ENCODE measurements at regions not wholly inside any gene's neighbourhood (a gene's known extent, or its start where the extent isn't known, plus 50 kb on each side); places are given as distances from the start of the nearest gene placed in this dataset.

DNA sequence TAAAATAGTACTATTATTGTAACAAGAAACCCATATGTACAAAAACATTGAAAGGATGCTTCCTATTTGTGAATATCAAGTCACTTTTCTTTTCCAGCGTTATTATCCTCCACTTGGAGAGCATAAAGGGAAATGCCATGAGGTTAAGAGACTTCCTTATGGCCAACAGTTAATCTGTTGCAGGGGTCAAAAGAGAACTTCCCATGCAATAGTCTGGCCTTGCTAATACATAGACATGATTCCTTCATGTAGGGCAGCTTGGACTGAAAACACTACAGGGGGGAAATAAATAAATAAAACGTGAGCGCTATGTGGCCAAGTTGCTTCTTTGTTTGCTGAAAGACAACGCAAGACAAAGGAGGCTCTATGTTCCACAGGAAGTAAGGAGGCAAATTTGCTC is 269.1 kb upstream of the EDNRB start:
- peak overlapping the region; percentile 28 for H2AFZ ChIP-seq (replicated peaks)

DNA sequence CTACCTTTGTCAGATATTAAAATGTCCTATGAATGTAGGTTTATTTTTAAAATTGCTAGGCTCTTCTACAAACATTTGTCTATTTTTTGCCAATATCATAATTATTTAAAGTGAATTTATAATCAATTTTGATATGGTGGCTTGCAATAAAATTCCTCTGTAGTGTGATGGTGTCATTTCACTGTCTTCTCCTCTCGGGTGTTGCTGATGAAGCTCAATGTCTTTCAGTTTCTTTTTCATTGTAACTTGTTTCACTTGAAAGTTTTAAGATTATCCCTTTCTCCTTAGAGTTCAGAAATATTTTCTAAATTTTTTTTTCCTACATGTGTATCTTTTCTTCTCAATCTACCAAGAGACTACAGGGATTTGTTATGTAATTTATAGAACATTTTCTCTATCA is 267.1 kb upstream of the EDNRB start:
- Mint-ChIP-seq H3K4me3 (no peak overlapping the region), H3K27ac (no peak overlapping the region), H3K27me3 (ENCODE audit: insufficient read depth, low read depth) (no peaks in the 10 kb centered on the region), H3K36me3 (no peaks in the 10 kb centered on the region), H3K4me1 (peaks cover 7% of the 10 kb centered on the region), H3K9me3 (peaks cover 18% of the 10 kb centered on the region)
- no peak overlapping the region for H3K4me2 ChIP-seq
- no peak overlapping the region for H3K9ac ChIP-seq
- H3K4me1 ChIP-seq, result peaks cover 3% of the 10 kb centered on the region
- no peak overlapping the region for H3K4me3 ChIP-seq
- H3K27ac ChIP-seq, result no peak overlapping the region
- H3K27me3 ChIP-seq, result no peaks in the 10 kb centered on the region
- no peak for TF ChIP-seq EZH2phosphoT487 (IDR thresholded peaks at IDR 0.05)
- no peak for TF ChIP-seq EZH2 (IDR thresholded peaks at IDR 0.05)
- no peaks in the 10 kb centered on the region for H3F3A ChIP-seq (ENCODE audit: low read depth)
- no peaks in the 10 kb centered on the region for H3K79me2 ChIP-seq (ENCODE audit: low read depth)
- peaks cover 7% of the 10 kb centered on the region for H3K9me3 ChIP-seq (ENCODE audit: low read depth)
- no peaks in the 10 kb centered on the region for H3K36me3 ChIP-seq
- no peaks in the 10 kb centered on the region for H4K20me1 ChIP-seq (ENCODE audit: low read depth)
- DNase-seq (ENCODE audit: low spot score), result no peak
- no peak overlapping the region for H2AFZ ChIP-seq (replicated peaks)

More for the DNA sequence above, 269.1 kb upstream of the EDNRB start:
- Histone ChIP-seq H3K79me2 (ENCODE audit: low read depth) (no peaks in the 10 kb centered on the region), H3K9me3 (ENCODE audit: low read depth) (peaks cover 7% of the 10 kb centered on the region), H3F3A (ENCODE audit: low read depth) (no peaks in the 10 kb centered on the region), H3K4me1 (peaks cover 3% of the 10 kb centered on the region), H3K36me3 (no peaks in the 10 kb centered on the region), H3K27me3 (no peaks in the 10 kb centered on the region), H3K4me3 (no peak overlapping the region), H3K9ac (no peak overlapping the region), H3K27ac (no peak overlapping the region), H4K20me1 (ENCODE audit: low read depth) (no peaks in the 10 kb centered on the region), H3K4me2 (no peak overlapping the region)
- peaks cover 28% of the 10 kb centered on the region for H3K9me3 Mint-ChIP-seq
- H3K4me3 Mint-ChIP-seq, result no peak overlapping the region
- DNase-seq (ENCODE audit: low spot score), result no peak
- peaks cover 19% of the 10 kb centered on the region for H3K4me1 Mint-ChIP-seq
- peaks cover 2% of the 10 kb centered on the region for H3K36me3 Mint-ChIP-seq
- no peak for TF ChIP-seq EZH2phosphoT487 (IDR thresholded peaks at IDR 0.05)
- TF ChIP-seq, protein P1, sequence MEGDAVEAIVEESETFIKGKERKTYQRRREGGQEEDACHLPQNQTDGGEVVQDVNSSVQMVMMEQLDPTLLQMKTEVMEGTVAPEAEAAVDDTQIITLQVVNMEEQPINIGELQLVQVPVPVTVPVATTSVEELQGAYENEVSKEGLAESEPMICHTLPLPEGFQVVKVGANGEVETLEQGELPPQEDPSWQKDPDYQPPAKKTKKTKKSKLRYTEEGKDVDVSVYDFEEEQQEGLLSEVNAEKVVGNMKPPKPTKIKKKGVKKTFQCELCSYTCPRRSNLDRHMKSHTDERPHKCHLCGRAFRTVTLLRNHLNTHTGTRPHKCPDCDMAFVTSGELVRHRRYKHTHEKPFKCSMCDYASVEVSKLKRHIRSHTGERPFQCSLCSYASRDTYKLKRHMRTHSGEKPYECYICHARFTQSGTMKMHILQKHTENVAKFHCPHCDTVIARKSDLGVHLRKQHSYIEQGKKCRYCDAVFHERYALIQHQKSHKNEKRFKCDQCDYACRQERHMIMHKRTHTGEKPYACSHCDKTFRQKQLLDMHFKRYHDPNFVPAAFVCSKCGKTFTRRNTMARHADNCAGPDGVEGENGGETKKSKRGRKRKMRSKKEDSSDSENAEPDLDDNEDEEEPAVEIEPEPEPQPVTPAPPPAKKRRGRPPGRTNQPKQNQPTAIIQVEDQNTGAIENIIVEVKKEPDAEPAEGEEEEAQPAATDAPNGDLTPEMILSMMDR (IDR thresholded peaks at IDR 0.05), result no peak
- TF ChIP-seq EZH2 (IDR thresholded peaks at IDR 0.05), result no peak
- H3K27ac Mint-ChIP-seq, result no peak overlapping the region
- no peaks in the 10 kb centered on the region for H3K27me3 Mint-ChIP-seq (ENCODE audit: insufficient read depth, low read depth)

DNA sequence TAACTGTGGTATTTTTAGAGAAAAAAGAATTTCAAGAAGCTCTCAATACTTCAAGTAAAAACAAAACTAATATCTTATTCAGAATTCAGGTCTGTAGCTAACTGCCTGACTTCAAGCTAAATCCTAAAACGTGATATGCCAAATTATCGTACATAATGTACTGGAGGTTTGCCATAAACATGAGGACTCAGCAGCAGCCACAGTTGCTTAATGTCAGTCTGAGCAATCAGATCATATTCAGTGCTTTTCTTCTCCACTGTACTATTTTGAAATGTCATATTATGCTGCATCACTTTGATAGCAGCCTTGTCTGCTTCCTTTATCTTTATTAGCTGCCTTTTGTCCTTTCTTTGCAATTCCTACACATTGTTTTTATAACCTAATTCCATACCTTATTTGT is 265.1 kb upstream of the EDNRB start:
- no peak overlapping the region for H3K9ac ChIP-seq
- no peak overlapping the region for H3K4me2 ChIP-seq
- no peaks in the 10 kb centered on the region for H3K36me3 ChIP-seq
- no peak overlapping the region for H3K4me3 ChIP-seq
- DNase-seq (ENCODE audit: low spot score), result no peak
- H3K27ac ChIP-seq, result no peak overlapping the region
- Mint-ChIP-seq H3K9me3 (peaks cover 17% of the 10 kb centered on the region), H3K4me3 (no peak overlapping the region), H3K27me3 (ENCODE audit: insufficient read depth, low read depth) (no peaks in the 10 kb centered on the region), H3K27ac (no peak overlapping the region), H3K36me3 (no peaks in the 10 kb centered on the region), H3K4me1 (peaks cover 7% of the 10 kb centered on the region)
- TF ChIP-seq, protein P1 (IDR thresholded peaks at IDR 0.05), result no peak
- TF ChIP-seq EZH2phosphoT487 (IDR thresholded peaks at IDR 0.05), result no peak
- no peaks in the 10 kb centered on the region for H4K20me1 ChIP-seq (ENCODE audit: low read depth)
- no peaks in the 10 kb centered on the region for H3K27me3 ChIP-seq
- H2AFZ ChIP-seq (replicated peaks), result no peak overlapping the region
- no peaks in the 10 kb centered on the region for H3F3A ChIP-seq (ENCODE audit: low read depth)
- peaks cover 3% of the 10 kb centered on the region for H3K4me1 ChIP-seq
- no peaks in the 10 kb centered on the region for H3K79me2 ChIP-seq (ENCODE audit: low read depth)
- peaks cover 7% of the 10 kb centered on the region for H3K9me3 ChIP-seq (ENCODE audit: low read depth)

DNA sequence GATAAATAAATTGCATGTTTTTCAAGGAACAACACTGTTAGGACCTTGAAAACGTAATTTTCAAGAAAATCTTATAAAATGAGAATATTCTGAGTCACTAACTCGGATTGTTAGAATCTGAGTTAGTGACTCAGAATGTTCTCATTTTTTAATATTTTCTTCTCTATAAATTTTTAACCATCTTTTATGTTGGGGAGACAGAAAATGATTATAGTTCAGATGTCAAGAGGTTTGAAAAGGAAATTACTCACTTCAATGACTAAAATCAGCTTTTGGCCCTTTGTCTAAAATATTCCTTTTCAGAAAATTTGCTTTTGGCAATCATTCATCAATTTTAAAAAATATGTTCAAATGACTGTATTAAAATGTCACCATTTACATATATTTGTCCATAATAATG is 264.2 kb upstream of the EDNRB start:
- Histone ChIP-seq H3K9me3 (ENCODE audit: low read depth) (peaks cover 7% of the 10 kb centered on the region), H2AFZ (replicated peaks) (no peak overlapping the region), H3F3A (ENCODE audit: low read depth) (no peaks in the 10 kb centered on the region), H3K27me3 (no peaks in the 10 kb centered on the region), H3K9ac (no peak overlapping the region), H3K4me1 (peaks cover 3% of the 10 kb centered on the region), H3K79me2 (ENCODE audit: low read depth) (no peaks in the 10 kb centered on the region), H4K20me1 (ENCODE audit: low read depth) (no peaks in the 10 kb centered on the region), H3K4me2 (no peak overlapping the region), H3K4me3 (no peak overlapping the region), H3K36me3 (no peaks in the 10 kb centered on the region), H3K27ac (no peak overlapping the region)
- Mint-ChIP-seq H3K9me3 (peaks cover 19% of the 10 kb centered on the region), H3K27ac (no peak overlapping the region), H3K27me3 (ENCODE audit: insufficient read depth, low read depth) (no peaks in the 10 kb centered on the region), H3K4me1 (peaks cover 2% of the 10 kb centered on the region), H3K36me3 (no peaks in the 10 kb centered on the region), H3K4me3 (no peak overlapping the region)
- no peak for DNase-seq (ENCODE audit: low spot score)
- TF ChIP-seq EZH2 (IDR thresholded peaks at IDR 0.05), result no peak
- no peak for TF ChIP-seq EZH2phosphoT487 (IDR thresholded peaks at IDR 0.05)
- TF ChIP-seq, protein P1 (IDR thresholded peaks at IDR 0.05), result no peak

All from neural progenitor cell (in vitro differentiated cells).